ENCODE measurements at regions not wholly inside any gene's neighbourhood (a gene's known extent, or its start where the extent isn't known, plus 50 kb on each side); places are given as distances from the start of the nearest gene placed in this dataset.

GRCh38 chr1:78408810-78409209 lies 82.0 kb upstream of the PTGFR start:
- TF ChIP-seq CTCF (IDR thresholded peaks at IDR 0.05; ENCODE audit: insufficient read depth, low read length, poor library complexity, severe bottlenecking) (no peak), EZH2phosphoT487 (conservative IDR thresholded peaks at IDR 0.05; ENCODE audit: low read length) (no peak)
